Progenitor cell of endocrine pancreas (in vitro differentiated cells): ENCODE measurements at regions not wholly inside any gene's neighbourhood (a gene's known extent, or its start where the extent isn't known, plus 50 kb on each side); places are given as distances from the start of the nearest gene placed in this dataset.

ENCODE experiments used
- DNase-seq: peaks from one replicate; pipeline ENCODE4 v3.0.0; 2021; ENCODE audit warnings: low spot score; ENCODE audit not compliant: unreplicated experiment
- H3K27ac Mint-ChIP-seq: 2 replicates; pipeline ENCODE4 v1.8.0; 2021; ENCODE audit warnings: mild to moderate bottlenecking, moderate library complexity, mixed read lengths
- H3K27me3 Mint-ChIP-seq: 2 replicates; pipeline ENCODE4 v1.8.0; 2021; ENCODE audit warnings: mixed read lengths
- H3K36me3 Mint-ChIP-seq: 2 replicates; pipeline ENCODE4 v1.8.0; 2022; ENCODE audit warnings: mixed read lengths; ENCODE audit not compliant: insufficient read depth
- H3K4me1 Mint-ChIP-seq: 2 replicates; pipeline ENCODE4 v1.8.0; 2021; ENCODE audit warnings: low read depth, mixed read lengths
- H3K4me3 Mint-ChIP-seq: 2 replicates; pipeline ENCODE4 v1.8.0; 2021; ENCODE audit warnings: low read depth, mild to moderate bottlenecking, moderate library complexity, mixed read lengths
- H3K9me3 Mint-ChIP-seq: 2 replicates; pipeline ENCODE4 v1.8.0; 2021; ENCODE audit warnings: low read depth, mixed read lengths
- CTCF ChIP-seq: fragments of 200-600 bp; sonication (generic); IDR thresholded peaks from one replicate; pipeline ENCODE4 v1.5.0; 2021; ENCODE audit warnings: antibody characterized with exemption, mild to moderate bottlenecking; ENCODE audit not compliant: unreplicated experiment

DNA sequence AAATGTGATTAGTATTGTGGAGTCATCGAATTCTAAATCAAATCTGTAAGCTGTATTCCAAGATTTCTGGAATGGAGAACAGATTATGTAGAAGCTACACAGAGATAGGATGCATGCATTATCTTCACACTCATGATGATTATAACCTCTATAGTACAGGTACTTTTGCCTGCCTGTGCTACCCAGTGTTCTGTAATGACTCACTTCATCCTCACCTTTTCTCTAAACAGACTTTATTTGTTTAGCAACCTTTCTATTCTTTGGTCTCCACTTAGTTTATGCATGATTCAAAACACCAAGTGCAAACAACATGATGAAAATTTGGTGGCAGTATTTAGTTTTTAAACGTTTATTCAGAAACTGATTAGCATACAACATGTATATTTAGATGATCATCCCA, 68.4 kb upstream of the PRPS1L1 start:
- DNase-seq: no peak
- Mint-ChIP-seq H3K4me3 (no peak overlapping the region), H3K4me1 (no peaks in the 10 kb centered on the region), H3K36me3 (no peaks in the 10 kb centered on the region), H3K27ac (no peak overlapping the region), H3K27me3 (peaks cover 15% of the 10 kb centered on the region), H3K9me3 (no peaks in the 10 kb centered on the region)
- no peak for TF ChIP-seq CTCF

DNA sequence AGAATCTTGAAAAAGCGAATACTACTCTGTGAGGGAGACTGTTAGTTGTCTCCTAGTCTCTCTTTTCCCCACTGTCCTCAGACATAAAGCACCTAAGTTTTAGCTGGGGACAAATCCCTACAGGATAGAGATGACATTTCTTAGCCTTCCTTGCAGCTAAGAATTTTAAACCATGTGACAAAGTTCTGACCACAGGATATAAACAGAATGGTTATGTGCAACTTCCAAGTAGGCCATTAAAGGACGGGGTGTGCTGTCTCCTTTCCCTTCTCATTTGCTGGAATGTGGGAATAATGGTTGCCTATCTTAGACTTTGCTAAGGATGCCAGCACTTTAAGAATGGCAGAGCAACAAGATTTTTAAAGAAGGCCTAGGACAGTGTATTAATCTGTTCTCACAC, 74.9 kb upstream of the PRPS1L1 start:
- H3K4me1 Mint-ChIP-seq: no peaks in the 10 kb centered on the region

GRCh38 chr7:18103436-18104218, 76.0 kb upstream of the PRPS1L1 start:
- no peaks in the 10 kb centered on the region for H3K36me3 Mint-ChIP-seq
- H3K4me3 Mint-ChIP-seq: no peak overlapping the region
- TF ChIP-seq CTCF: no peak
- H3K4me1 Mint-ChIP-seq: no peaks in the 10 kb centered on the region
- DNase-seq: no peak
- H3K27ac Mint-ChIP-seq: no peak overlapping the region
- H3K27me3 Mint-ChIP-seq: no peaks in the 10 kb centered on the region
- no peaks in the 10 kb centered on the region for H3K9me3 Mint-ChIP-seq

More for the DNA sequence above, 74.9 kb upstream of the PRPS1L1 start:
- Mint-ChIP-seq H3K27ac (no peak overlapping the region), H3K4me3 (no peak overlapping the region), H3K27me3 (no peaks in the 10 kb centered on the region), H3K36me3 (no peaks in the 10 kb centered on the region), H3K9me3 (no peaks in the 10 kb centered on the region)
- TF ChIP-seq CTCF: no peak
- no peak for DNase-seq

DNA sequence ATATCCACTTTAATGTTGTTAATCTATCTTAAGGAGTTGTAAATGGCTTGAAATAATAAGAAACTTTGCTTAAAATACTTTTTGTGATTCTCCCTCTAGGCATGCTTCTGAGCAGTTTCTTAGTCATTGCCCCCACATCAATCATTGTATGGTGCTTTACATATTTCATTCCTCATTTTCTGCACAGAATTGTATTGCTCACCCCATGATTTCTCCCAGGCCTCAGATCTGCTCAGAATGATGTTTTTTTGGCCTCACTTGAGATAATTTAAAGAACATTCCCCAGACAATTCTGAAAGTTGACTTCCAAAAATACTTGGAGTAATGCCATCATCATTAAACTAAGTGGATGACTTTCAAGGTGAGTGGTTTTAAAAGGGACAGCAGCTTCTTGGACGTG, 82.1 kb upstream of the PRPS1L1 start:
- H3K36me3 Mint-ChIP-seq: no peaks in the 10 kb centered on the region
- H3K27me3 Mint-ChIP-seq: no peaks in the 10 kb centered on the region
- TF ChIP-seq CTCF: no peak
- H3K9me3 Mint-ChIP-seq: no peaks in the 10 kb centered on the region
- no peak overlapping the region for H3K27ac Mint-ChIP-seq
- no peaks in the 10 kb centered on the region for H3K4me1 Mint-ChIP-seq
- H3K4me3 Mint-ChIP-seq: no peak overlapping the region
- DNase-seq: no peak

GRCh38 chr7:18116661-18117060, 89.0 kb upstream of the PRPS1L1 start:
- Mint-ChIP-seq H3K4me3 (no peak overlapping the region), H3K9me3 (no peaks in the 10 kb centered on the region), H3K27me3 (no peaks in the 10 kb centered on the region), H3K4me1 (no peaks in the 10 kb centered on the region), H3K27ac (no peak overlapping the region), H3K36me3 (no peaks in the 10 kb centered on the region)
- TF ChIP-seq CTCF: no peak
- no peak for DNase-seq
